ENCODE measurements at regions not wholly inside any gene's neighbourhood (a gene's known extent, or its start where the extent isn't known, plus 50 kb on each side); places are given as distances from the start of the nearest gene placed in this dataset.

DNA sequence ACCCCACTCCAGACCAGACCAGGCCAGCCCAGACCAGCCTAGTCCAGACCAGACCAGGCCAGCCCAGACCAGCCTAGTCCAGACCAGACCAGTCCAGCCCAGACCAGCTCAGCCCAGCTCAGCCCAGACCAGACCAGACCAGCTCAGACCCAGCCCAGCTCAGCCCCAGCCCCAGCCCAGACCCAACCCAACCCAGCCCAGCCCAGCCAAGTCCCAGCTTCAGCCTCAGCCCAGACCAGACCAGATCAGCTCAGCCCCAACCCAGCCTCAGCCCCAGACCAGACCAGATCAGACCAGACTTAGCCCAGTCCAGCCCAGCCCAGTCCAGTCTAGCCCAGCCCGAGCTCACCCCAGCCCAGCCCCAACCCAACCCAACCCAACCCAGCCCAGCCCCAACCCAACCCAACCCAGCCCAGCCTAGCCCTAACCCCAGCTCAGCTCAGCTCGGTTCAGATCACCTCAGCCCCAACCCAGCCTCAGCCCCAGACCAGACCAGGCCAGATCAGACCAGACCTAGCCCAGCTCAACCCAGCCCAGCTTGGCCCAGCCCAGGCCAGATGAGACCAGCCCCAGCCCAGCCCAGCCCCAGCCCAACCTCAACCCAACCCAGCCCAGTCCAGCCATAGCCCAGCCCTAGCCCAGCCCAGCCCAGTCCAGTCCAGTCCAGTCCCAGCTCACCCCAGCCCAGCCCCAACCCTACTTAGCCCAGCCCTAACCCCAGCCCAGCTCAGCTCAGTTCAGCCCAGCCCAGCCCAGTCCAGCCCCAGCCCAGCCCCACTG lies 204.7 kb downstream of the BCL11B start:
- TF ChIP-seq POLR2AphosphoS5 (IDR thresholded peaks at IDR 0.05; ENCODE audit: low read depth, low read length) (no peak), POLR2A (IDR thresholded peaks at IDR 0.05; ENCODE audit: low read depth, low read length) (no peak), TAF1 (IDR thresholded peaks at IDR 0.05; ENCODE audit: low read depth, low read length) (no peak)

All from GM12891 (cell line).